GM13976 (cell line): ENCODE measurements at regions not wholly inside any gene's neighbourhood (a gene's known extent, or its start where the extent isn't known, plus 50 kb on each side); places are given as distances from the start of the nearest gene placed in this dataset.
"Not testable (repeated sequence)": the region's sequence is repeated elsewhere in the genome, so short reads cannot be mapped to it uniquely, and the experiment has no call there.

ENCODE experiments used
- DNase-seq: peaks from one replicate; pipeline ENCODE4 v3.0.0; 2012; ENCODE audit warnings: low spot score
- CTCF ChIP-seq: IDR thresholded peaks from 2 replicates; pipeline ENCODE4 v1.5.1; 2012; ENCODE audit warnings: borderline replicate concordance, mild to moderate bottlenecking; ENCODE audit not compliant: insufficient read depth; ENCODE audit errors: extremely low read depth, missing control alignments, control extremely low read depth
- in situ Hi-C: fragments of 300-500 bp; cut with MboI; formaldehyde crosslinking; loops from one replicate; pipeline ENCODE4 v1.12.0; 2022; ENCODE audit warnings: low sequenced_read_pairs, mixed read lengths, inconsistent platforms; ENCODE audit not compliant: unreplicated experiment

GRCh38 chr14:71754422-71755095 is 177.7 kb upstream of the RGS6 start:
- no peak for TF ChIP-seq CTCF
- DNase-seq: no peak
- in situ Hi-C loops: loop anchor here (10.0 kb wide), 2 partner anchors 430 to 620 kb away; partner anchors contain the start of gene SIPA1L1

GRCh38 chr14:71758229-71758951 is 173.8 kb upstream of the RGS6 start:
- in situ Hi-C loops: loop anchor here (10.0 kb wide), 2 partner anchors 434 to 624 kb away; partner anchors contain the start of gene SIPA1L1
- TF ChIP-seq CTCF: no peak
- DNase-seq: no peak

- in situ Hi-C loops: no loop called here
- no peak for TF ChIP-seq CTCF
- no peak for DNase-seq
Observed at GRCh38 chr14:71762575-71762974, 169.7 kb upstream of the RGS6 start.

- in situ Hi-C loops: no loop called here
- no peak for TF ChIP-seq CTCF
- no peak for DNase-seq
Observed at GRCh38 chr14:71764701-71765382, 167.4 kb upstream of the RGS6 start.

GRCh38 chr14:71765505-71765904 is 166.7 kb upstream of the RGS6 start:
- TF ChIP-seq CTCF: no peak

GRCh38 chr14:71770431-71770830 is 161.8 kb upstream of the RGS6 start:
- in situ Hi-C loops: no loop called here
- no peak for TF ChIP-seq CTCF
- DNase-seq: no peak

More at GRCh38 chr14:71765505-71765904, 166.7 kb upstream of the RGS6 start:
- in situ Hi-C loops: no loop called here
- no peak for DNase-seq

- DNase-seq, in situ Hi-C loops: not testable (repeated sequence)
Observed at GRCh38 chr14:71771421-71771820, 160.8 kb upstream of the RGS6 start.

GRCh38 chr14:71771996-71772395 is 160.2 kb upstream of the RGS6 start:
- DNase-seq, in situ Hi-C loops: not testable (repeated sequence)
